Hepatocyte (in vitro differentiated cells): ENCODE measurements at regions not wholly inside any gene's neighbourhood (a gene's known extent, or its start where the extent isn't known, plus 50 kb on each side); places are given as distances from the start of the nearest gene placed in this dataset.

Experiments
- DNase-seq: peaks from one replicate; pipeline ENCODE4 v3.0.0-alpha.2; 2016; ENCODE audit warnings: low spot score
- H2AFZ ChIP-seq: fragments of 200-600 bp; sonication (generic); 2 replicates; pipeline ENCODE4 v1.6.0; 2016; ENCODE audit warnings: antibody characterized with exemption, mild to moderate bottlenecking
- H3K27ac ChIP-seq: fragments of 200-600 bp; sonication (generic); 2 replicates; pipeline ENCODE4 v1.5.1; 2016; ENCODE audit warnings: mild to moderate bottlenecking
- H3K27me3 ChIP-seq: fragments of 200-600 bp; sonication (generic); 2 replicates; pipeline ENCODE4 v1.6.1; 2016
- H3K36me3 ChIP-seq: fragments of 200-600 bp; sonication (generic); replicated peaks from 2 replicates; pipeline ENCODE4 v1.5.1; 2016; ENCODE audit warnings: low read depth; ENCODE audit not compliant: insufficient read depth
- H3K4me1 ChIP-seq: fragments of 200-600 bp; sonication (generic); 2 replicates; pipeline ENCODE4 v1.5.1; 2016; ENCODE audit warnings: mild to moderate bottlenecking, moderate library complexity; ENCODE audit not compliant: insufficient read depth
- H3K4me2 ChIP-seq: fragments of 200-600 bp; sonication (generic); 2 replicates; pipeline ENCODE4 v1.6.0; 2016
- H3K4me3 ChIP-seq: fragments of 200-600 bp; sonication (generic); 2 replicates; pipeline ENCODE4 v1.5.1; 2016; ENCODE audit warnings: mild to moderate bottlenecking
- H3K79me2 ChIP-seq: fragments of 200-600 bp; sonication (generic); 2 replicates; pipeline ENCODE4 v1.6.0; 2017; ENCODE audit warnings: mild to moderate bottlenecking
- H3K9me2 ChIP-seq: fragments of 200-600 bp; sonication (generic); replicated peaks from 2 replicates; pipeline ENCODE4 v1.6.0; 2017; ENCODE audit warnings: mild to moderate bottlenecking; ENCODE audit not compliant: insufficient read depth
- H3K9me3 ChIP-seq: fragments of 200-600 bp; sonication (generic); 2 replicates; pipeline ENCODE4 v1.5.1; 2016; ENCODE audit warnings: low read depth, mild to moderate bottlenecking
- H4K20me1 ChIP-seq: fragments of 200-600 bp; sonication (generic); 2 replicates; pipeline ENCODE4 v1.6.0; 2016; ENCODE audit warnings: mild to moderate bottlenecking; ENCODE audit not compliant: insufficient read depth, poor library complexity, severe bottlenecking
- CTCF ChIP-seq: fragments of 200-600 bp; sonication (generic); IDR thresholded peaks from 2 replicates; pipeline ENCODE4 v1.5.1; 2016; ENCODE audit warnings: antibody characterized with exemption, mild to moderate bottlenecking; ENCODE audit not compliant: poor library complexity
- EZH2 ChIP-seq: fragments of 200-600 bp; sonication (generic); IDR thresholded peaks from 2 replicates; pipeline ENCODE4 v1.6.1; 2016; ENCODE audit warnings: antibody characterized with exemption, mild to moderate bottlenecking, borderline replicate concordance
- EZH2phosphoT487 ChIP-seq: fragments of 200-600 bp; sonication (generic); IDR thresholded peaks from one replicate; pipeline ENCODE4 v1.6.1; 2018; ENCODE audit warnings: antibody characterized with exemption, mild to moderate bottlenecking, low read depth, moderate library complexity; ENCODE audit not compliant: unreplicated experiment, severe bottlenecking
- WGBS: methylation state at CpG from one replicate; pipeline ENCODE4 v1.1.6; 2016; ENCODE audit warnings: low lambda C conversion rate; ENCODE audit errors: missing lambda C conversion rate; 5-methylcytosine and 5-hydroxymethylcytosine counted together

- no peaks in the 10 kb centered on the region for H3K27me3 ChIP-seq
- TF ChIP-seq CTCF (no peak), EZH2 (no peak), EZH2phosphoT487 (no peak)
- H3K4me3 ChIP-seq, result no peak overlapping the region
- H3K36me3 ChIP-seq, result no peaks in the 10 kb centered on the region
- H3K79me2 ChIP-seq, result no peaks in the 10 kb centered on the region
- no peaks in the 10 kb centered on the region for H4K20me1 ChIP-seq
- no peaks in the 10 kb centered on the region for H3K4me1 ChIP-seq
- no peak overlapping the region for H3K27ac ChIP-seq
- no peak for DNase-seq
- H3K4me2 ChIP-seq, result no peak overlapping the region
- no peak overlapping the region for H2AFZ ChIP-seq
- no peaks in the 10 kb centered on the region for H3K9me2 ChIP-seq
- peaks cover 3% of the 10 kb centered on the region for H3K9me3 ChIP-seq
Measured at GRCh38 chr22:35189559-35189958, 67.7 kb upstream of the HMGXB4 start.

- Histone ChIP-seq H4K20me1 (no peaks in the 10 kb centered on the region), H2AFZ (no peak overlapping the region), H3K36me3 (no peaks in the 10 kb centered on the region), H3K27me3 (no peaks in the 10 kb centered on the region), H3K4me1 (no peaks in the 10 kb centered on the region), H3K79me2 (no peaks in the 10 kb centered on the region), H3K27ac (no peak overlapping the region), H3K9me3 (peaks cover 3% of the 10 kb centered on the region), H3K4me2 (no peak overlapping the region), H3K4me3 (no peak overlapping the region), H3K9me2 (no peaks in the 10 kb centered on the region)
- 54% methylated on average over 2 of the region's 2 CpGs for WGBS
- TF ChIP-seq EZH2 (no peak), EZH2phosphoT487 (no peak), CTCF (no peak)
- DNase-seq, result no peak
Measured at GRCh38 chr22:35191412-35191811, 65.9 kb upstream of the HMGXB4 start.

GRCh38 chr22:35192129-35192918 is 65.0 kb upstream of the HMGXB4 start:
- Histone ChIP-seq H3K9me2 (no peaks in the 10 kb centered on the region), H3K79me2 (no peaks in the 10 kb centered on the region), H3K27ac (no peak overlapping the region), H3K9me3 (peaks cover 3% of the 10 kb centered on the region), H3K27me3 (peaks cover 7% of the 10 kb centered on the region), H3K36me3 (no peaks in the 10 kb centered on the region), H3K4me3 (no peak overlapping the region), H3K4me1 (no peaks in the 10 kb centered on the region), H4K20me1 (no peaks in the 10 kb centered on the region), H3K4me2 (no peak overlapping the region), H2AFZ (no peak overlapping the region)
- TF ChIP-seq EZH2 (no peak), CTCF (no peak), EZH2phosphoT487 (no peak)
- WGBS, result 80% methylated on average over 8 of the region's 8 CpGs
- DNase-seq, result no peak
